ENCODE measurements at regions not wholly inside any gene's neighbourhood (a gene's known extent, or its start where the extent isn't known, plus 50 kb on each side); places are given as distances from the start of the nearest gene placed in this dataset.

DNA sequence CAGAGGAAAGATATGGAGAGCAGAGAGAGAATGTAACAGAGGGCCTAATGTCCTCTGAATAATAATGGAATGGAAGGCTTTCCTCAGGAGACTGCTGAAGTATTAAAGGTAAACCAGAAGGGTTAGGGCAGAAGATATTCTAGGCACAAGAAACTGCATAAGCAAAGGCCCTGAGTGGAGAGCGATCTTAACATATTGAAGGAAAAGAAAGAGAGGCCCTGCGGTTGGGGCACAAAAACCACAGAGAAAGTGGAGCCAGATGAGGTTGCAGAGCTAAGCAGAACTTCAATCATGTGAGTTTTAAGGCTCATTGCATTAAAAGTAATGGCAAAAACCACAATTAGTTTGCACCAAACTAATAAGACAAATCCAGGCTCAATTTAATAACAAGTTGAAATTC lies 115.8 kb upstream of the VSTM2A start:
- TF ChIP-seq, protein P1, sequence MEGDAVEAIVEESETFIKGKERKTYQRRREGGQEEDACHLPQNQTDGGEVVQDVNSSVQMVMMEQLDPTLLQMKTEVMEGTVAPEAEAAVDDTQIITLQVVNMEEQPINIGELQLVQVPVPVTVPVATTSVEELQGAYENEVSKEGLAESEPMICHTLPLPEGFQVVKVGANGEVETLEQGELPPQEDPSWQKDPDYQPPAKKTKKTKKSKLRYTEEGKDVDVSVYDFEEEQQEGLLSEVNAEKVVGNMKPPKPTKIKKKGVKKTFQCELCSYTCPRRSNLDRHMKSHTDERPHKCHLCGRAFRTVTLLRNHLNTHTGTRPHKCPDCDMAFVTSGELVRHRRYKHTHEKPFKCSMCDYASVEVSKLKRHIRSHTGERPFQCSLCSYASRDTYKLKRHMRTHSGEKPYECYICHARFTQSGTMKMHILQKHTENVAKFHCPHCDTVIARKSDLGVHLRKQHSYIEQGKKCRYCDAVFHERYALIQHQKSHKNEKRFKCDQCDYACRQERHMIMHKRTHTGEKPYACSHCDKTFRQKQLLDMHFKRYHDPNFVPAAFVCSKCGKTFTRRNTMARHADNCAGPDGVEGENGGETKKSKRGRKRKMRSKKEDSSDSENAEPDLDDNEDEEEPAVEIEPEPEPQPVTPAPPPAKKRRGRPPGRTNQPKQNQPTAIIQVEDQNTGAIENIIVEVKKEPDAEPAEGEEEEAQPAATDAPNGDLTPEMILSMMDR (IDR thresholded peaks at IDR 0.05; ENCODE audit: low read depth, low read length) = no peak
- no peak for TF ChIP-seq EZH2phosphoT487 (IDR thresholded peaks at IDR 0.05; ENCODE audit: low read depth)

All from OCI-LY3 (cell line).